ENCODE measurements at regions not wholly inside any gene's neighbourhood (a gene's known extent, or its start where the extent isn't known, plus 50 kb on each side); places are given as distances from the start of the nearest gene placed in this dataset.
"Not testable (repeated sequence)": the region's sequence is repeated elsewhere in the genome, so short reads cannot be mapped to it uniquely, and the experiment has no call there.

- CTCF ChIA-PET = interaction anchor here (1.2 kb wide), 1 partner anchor 449 kb away, joined by 3 read pairs; no protein-coding TSS in a partner anchor
- POLR2A ChIA-PET = no interaction called here
- TF ChIP-seq ZNF184 (tag by site-specific recombination; IDR thresholded peaks at IDR 0.05) = no peak
- TF ChIP-seq MYNN (tag by site-specific recombination; IDR thresholded peaks at IDR 0.05; ENCODE audit: borderline replicate concordance) = no peak
- no peak for TF ChIP-seq ZNF624 (tag by site-specific recombination; IDR thresholded peaks at IDR 0.05)
- no peak for TF ChIP-seq SALL2 (tag by site-specific recombination; IDR thresholded peaks at IDR 0.05; ENCODE audit: borderline replicate concordance)
- no peak for TF ChIP-seq ZNF324 (tag by site-specific recombination; IDR thresholded peaks at IDR 0.05)
- TF ChIP-seq ZNF223 (tag by site-specific recombination; IDR thresholded peaks at IDR 0.05) = no peak
- no peak for TF ChIP-seq GLI4 (tag by site-specific recombination; IDR thresholded peaks at IDR 0.05)
- TF ChIP-seq RBAK (tag by site-specific recombination; IDR thresholded peaks at IDR 0.05) = no peak
- no peak for TF ChIP-seq ZNF585B (tag by site-specific recombination; IDR thresholded peaks at IDR 0.05)
- no peak for TF ChIP-seq ZNF214 (tag by site-specific recombination; IDR thresholded peaks at IDR 0.05; ENCODE audit: borderline replicate concordance)
- no peak for TF ChIP-seq ZBTB21 (tag by site-specific recombination; IDR thresholded peaks at IDR 0.05)
- no peak for TF ChIP-seq ZNF174 (tag by site-specific recombination; IDR thresholded peaks at IDR 0.05)
- no peak for TF ChIP-seq ZBTB48 (tag by site-specific recombination; IDR thresholded peaks at IDR 0.05)
- TF ChIP-seq ZNF560 (tag by site-specific recombination; IDR thresholded peaks at IDR 0.05; ENCODE audit: borderline replicate concordance) = no peak
- TF ChIP-seq SP3 (tag by site-specific recombination; IDR thresholded peaks at IDR 0.05) = no peak
- H3K4me1 ChIP-seq (ENCODE audit: control insufficient read depth, insufficient read depth, low read length) = no peaks in the 10 kb centered on the region
- no peak overlapping the region for H3K27ac ChIP-seq (ENCODE audit: extremely low read depth, low read depth, low read length)
- no peaks in the 10 kb centered on the region for H3K36me3 ChIP-seq (ENCODE audit: control insufficient read depth in 2 of 2, insufficient read depth in 1 of 2, low read length in 2 of 2)
- H3K9me3 ChIP-seq (ENCODE audit: control insufficient read depth, insufficient read depth, low read depth, low read length) = no peaks in the 10 kb centered on the region
- H3K4me3 ChIP-seq (ENCODE audit: low read depth, low read length) = no peak overlapping the region
Measured at GRCh38 chr14:42994051-42994736, 1387.5 kb downstream of the LRFN5 start.

- CTCF ChIA-PET = no interaction called here
- POLR2A ChIA-PET = no interaction called here
- no peak overlapping the region for H3K27ac ChIP-seq (ENCODE audit: extremely low read depth, low read depth, low read length)
- H3K36me3 ChIP-seq (ENCODE audit: control insufficient read depth in 2 of 2, insufficient read depth in 1 of 2, low read length in 2 of 2) = no peaks in the 10 kb centered on the region
- H3K4me1 ChIP-seq (ENCODE audit: control insufficient read depth, insufficient read depth, low read length) = no peaks in the 10 kb centered on the region
- TF ChIP-seq ZNF623 (tag by site-specific recombination; IDR thresholded peaks at IDR 0.05) = no peak
- no peak overlapping the region for H3K4me3 ChIP-seq (ENCODE audit: low read depth, low read length)
- no peaks in the 10 kb centered on the region for H3K9me3 ChIP-seq (ENCODE audit: control insufficient read depth, insufficient read depth, low read depth, low read length)
Measured at GRCh38 chr14:42992930-42993329, 1386.3 kb downstream of the LRFN5 start.

- no peak for TF ChIP-seq ZNF335 (tag by site-specific recombination; conservative IDR thresholded peaks at IDR 0.05)
- no peak for TF ChIP-seq ZNF529 (tag by site-specific recombination; IDR thresholded peaks at IDR 0.05; ENCODE audit: insufficient replicate concordance)
- no peak for TF ChIP-seq ZNF776 (tag by site-specific recombination; IDR thresholded peaks at IDR 0.05; ENCODE audit: borderline replicate concordance)
- no peak for TF ChIP-seq ZNF548 (tag by site-specific recombination; IDR thresholded peaks at IDR 0.05)
- no peak for TF ChIP-seq HOXD13 (CRISPR knock-in tag; IDR thresholded peaks at IDR 0.05; ENCODE audit: borderline replicate concordance)
- TF ChIP-seq KLF16 (tag by site-specific recombination; IDR thresholded peaks at IDR 0.05) = no peak
- Histone ChIP-seq H3K27ac (ENCODE audit: extremely low read depth, low read depth, low read length) (no peak overlapping the region), H3K36me3 (ENCODE audit: control insufficient read depth in 2 of 2, insufficient read depth in 1 of 2, low read length in 2 of 2) (no peaks in the 10 kb centered on the region), H3K9me3 (ENCODE audit: control insufficient read depth, insufficient read depth, low read depth, low read length) (no peaks in the 10 kb centered on the region), H3K4me1 (ENCODE audit: control insufficient read depth, insufficient read depth, low read length) (no peaks in the 10 kb centered on the region), H3K4me3 (ENCODE audit: low read depth, low read length) (no peak overlapping the region)
- CTCF ChIA-PET = no interaction called here
- POLR2A ChIA-PET = no interaction called here
Measured at GRCh38 chr14:42980419-42980818, 1373.7 kb downstream of the LRFN5 start.

DNA sequence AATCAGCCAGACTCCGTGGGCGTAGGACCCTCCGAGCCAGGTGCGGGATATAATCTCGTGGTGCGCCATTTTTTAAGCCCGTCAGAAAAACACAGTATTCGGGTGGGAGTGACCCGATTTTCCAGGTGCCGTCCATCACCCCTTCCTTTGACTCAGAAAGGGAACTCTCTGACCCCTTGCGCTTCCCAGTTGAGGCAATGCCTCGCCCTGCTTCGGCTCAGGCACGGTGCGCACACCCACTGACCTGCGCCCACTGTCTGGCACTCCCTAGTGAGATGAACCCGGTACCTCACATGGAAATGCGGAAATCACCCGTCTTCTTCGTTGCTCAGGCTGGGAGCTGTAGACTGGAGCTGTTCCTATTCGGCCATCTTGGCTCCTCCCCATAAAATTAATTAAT is 1366.5 kb downstream of the LRFN5 start:
- H3K4me3 ChIP-seq (ENCODE audit: low read depth, low read length); H3K4me1 ChIP-seq (ENCODE audit: control insufficient read depth, insufficient read depth, low read length); H3K27ac ChIP-seq (ENCODE audit: extremely low read depth, low read depth, low read length); CTCF ChIA-PET; H3K36me3 ChIP-seq (ENCODE audit: control insufficient read depth in 2 of 2, insufficient read depth in 1 of 2, low read length in 2 of 2); H3K9me3 ChIP-seq (ENCODE audit: control insufficient read depth, insufficient read depth, low read depth, low read length); POLR2A ChIA-PET: not testable (repeated sequence)

All from HEK293 (cell line).